CD14-positive monocyte (primary cell): ENCODE measurements at regions not wholly inside any gene's neighbourhood (a gene's known extent, or its start where the extent isn't known, plus 50 kb on each side); places are given as distances from the start of the nearest gene placed in this dataset.

ENCODE experiments used
- DNase-seq, 3 donors: peaks; one replicate each; pipeline ENCODE4 v3.0.0-alpha.2; 2011 to 2022
- H2AFZ ChIP-seq: 2 replicates; pipeline ENCODE4 v1.6.0; 2012; ENCODE audit warnings: mild to moderate bottlenecking, low read depth, low read length, inconsistent platforms; ENCODE audit not compliant: insufficient read depth, poor library complexity, severe bottlenecking
- H3K27ac ChIP-seq, 2 donors: 1 replicate in 1 of 2; 2 replicates in 1 of 2; pipeline ENCODE4 v1.5.1; 2012 to 2013; ENCODE audit warnings: low read length in 2 of 2, control low read depth in 1 of 2, inconsistent platforms in 1 of 2, low read depth in 1 of 2, mild to moderate bottlenecking in 1 of 2
- H3K27me3 ChIP-seq, 2 donors: one replicate each; pipeline versions ENCODE4 v1.6.0 to v1.6.1; 2011 to 2013; ENCODE audit warnings: low read length in 2 of 2; ENCODE audit not compliant: control insufficient read depth in 2 of 2, insufficient read depth in 2 of 2
- H3K36me3 ChIP-seq, 2 donors: replicated peaks in 1 of 2; 1 replicate in 1 of 2; 2 replicates in 1 of 2; pipeline versions ENCODE4 v1.5.1 to v1.6.1; 2012 to 2013; ENCODE audit warnings: low read length in 2 of 2, control low read depth in 1 of 2, inconsistent platforms in 1 of 2, mild to moderate bottlenecking in 1 of 2; ENCODE audit not compliant: insufficient read depth in 2 of 2, control insufficient read depth in 1 of 2
- H3K4me1 ChIP-seq, 2 donors: 1 replicate in 1 of 2; 2 replicates in 1 of 2; pipeline versions ENCODE4 v1.5.1 to v1.6.1; 2012 to 2013; ENCODE audit warnings: low read length in 2 of 2, control low read depth in 1 of 2, inconsistent platforms in 1 of 2, mild to moderate bottlenecking in 1 of 2, moderate library complexity in 1 of 2; ENCODE audit not compliant: insufficient read depth in 2 of 2, control insufficient read depth in 1 of 2
- H3K4me2 ChIP-seq: replicated peaks from 2 replicates; pipeline ENCODE3; 2012; ENCODE audit warnings: low read length, moderate library complexity, mild to moderate bottlenecking; ENCODE audit not compliant: poor library complexity, severe bottlenecking; ENCODE audit errors: extremely low read depth
- H3K4me3 ChIP-seq, 3 experiments: fragments of 200-600 bp in 1 of 3; sonication (generic) in 1 of 3; replicated peaks in 1 of 3; 1 replicate in 2 of 3; 2 replicates in 1 of 3; pipeline ENCODE4 v1.5.1; 2011 to 2013; ENCODE audit warnings: low read length in 3 of 3, mild to moderate bottlenecking in 3 of 3, control low read depth in 2 of 3, low read depth in 2 of 3, inconsistent platforms in 1 of 3, moderate library complexity in 1 of 3
- H3K79me2 ChIP-seq: 2 replicates; pipeline ENCODE4 v1.6.0; 2012; ENCODE audit warnings: mild to moderate bottlenecking, control low read depth, inconsistent platforms, low read length, moderate library complexity; ENCODE audit not compliant: insufficient read depth
- H3K9ac ChIP-seq: 2 replicates; pipeline ENCODE4 v1.6.0; 2017; ENCODE audit warnings: low read length, mild to moderate bottlenecking; ENCODE audit not compliant: insufficient read depth, poor library complexity, severe bottlenecking
- H3K9me3 ChIP-seq, 2 donors: replicated peaks in 1 of 2; 1 replicate in 1 of 2; 2 replicates in 1 of 2; pipeline versions ENCODE4 v1.5.1 to v1.6.1; 2012 to 2013; ENCODE audit warnings: low read length in 2 of 2, control low read depth in 1 of 2; ENCODE audit not compliant: control insufficient read depth in 1 of 2, insufficient read depth in 1 of 2
- H4K20me1 ChIP-seq: 2 replicates; pipeline ENCODE4 v1.6.0; 2012; ENCODE audit warnings: mild to moderate bottlenecking, low read length, control low read depth, moderate library complexity; ENCODE audit not compliant: insufficient read depth
- H3K27ac Mint-ChIP-seq, 7 donors: one replicate each; pipeline ENCODE4 v1.8.0; 2020; ENCODE audit warnings: mild to moderate bottlenecking in 7 of 7, mixed read lengths in 7 of 7, moderate library complexity in 6 of 7, inconsistent platforms in 2 of 7
- H3K27me3 Mint-ChIP-seq, 3 donors: one replicate each; pipeline ENCODE4 v1.8.0; 2021 to 2022; ENCODE audit warnings: low read depth in 3 of 3, mild to moderate bottlenecking in 3 of 3, mixed read lengths in 3 of 3, moderate library complexity in 3 of 3, inconsistent platforms in 1 of 3
- H3K36me3 Mint-ChIP-seq, 2 donors: one replicate each; pipeline ENCODE4 v1.8.0; 2020; ENCODE audit warnings: mixed read lengths in 2 of 2, inconsistent platforms in 1 of 2, mild to moderate bottlenecking in 1 of 2
- H3K4me1 Mint-ChIP-seq: one replicate; pipeline ENCODE4 v1.8.0; 2020; ENCODE audit warnings: mild to moderate bottlenecking, mixed read lengths
- H3K4me3 Mint-ChIP-seq, 2 donors: one replicate each; pipeline ENCODE4 v1.8.0; 2020; ENCODE audit warnings: mild to moderate bottlenecking in 2 of 2, mixed read lengths in 2 of 2, moderate library complexity in 1 of 2
- H3K9me3 Mint-ChIP-seq, 7 donors: one replicate each; pipeline ENCODE4 v1.8.0; 2020 to 2022; ENCODE audit warnings: mixed read lengths in 7 of 7, mild to moderate bottlenecking in 6 of 7, moderate library complexity in 6 of 7, inconsistent platforms in 2 of 7
- WGBS: methylation state at CpG from one replicate; pipeline ENCODE4 v1.1.5; 2013; ENCODE audit warnings: missing lambda C conversion rate; ENCODE audit not compliant: insufficient coverage; 5-methylcytosine and 5-hydroxymethylcytosine counted together
- intact Hi-C, 2 donors: fragments of 100-400 bp; cut with micrococcal nuclease; formaldehyde crosslinking; loops; one replicate each; pipeline versions ENCODE4 v1.15.0 to v1.15.1; 2023
- TF ChIP-seq, protein P1 (sequence below): fragments of 200-600 bp; IDR thresholded peaks from one replicate; pipeline ENCODE4 v1.8.0; 2022; ENCODE audit warnings: antibody characterized with exemption, mild to moderate bottlenecking

DNA sequence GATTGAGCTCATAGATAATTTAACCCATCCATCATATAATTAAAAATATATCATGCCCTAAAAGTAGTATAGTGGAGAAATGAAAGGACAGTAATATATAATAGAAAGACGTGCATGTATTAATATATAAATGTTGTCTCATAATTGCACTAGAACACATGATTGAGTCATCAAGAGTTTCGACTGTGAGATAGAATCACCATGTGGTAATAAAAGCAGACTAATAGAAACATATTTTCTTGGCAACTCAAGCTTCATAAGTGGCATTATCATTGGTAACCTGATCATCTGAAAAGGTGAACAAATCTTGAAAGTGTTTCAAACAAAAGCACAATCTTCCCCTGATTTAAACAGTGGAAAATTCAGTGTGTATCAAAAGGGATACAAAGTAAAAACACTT is 188.8 kb downstream of the CYRIA start:
- no peaks in the 10 kb centered on the region for H3K4me1 ChIP-seq
- H3K27ac ChIP-seq = no peak overlapping the region
- intact Hi-C loops = no loop called here
- H3K27me3 Mint-ChIP-seq = peaks cover 1 to 3% (median 3%) of the 10 kb centered on the region in 3 donors
- H3K9me3 Mint-ChIP-seq = no peaks in the 10 kb centered on the region
- no peak overlapping the region for H3K4me3 ChIP-seq
- H3K36me3 Mint-ChIP-seq = no peaks in the 10 kb centered on the region
- WGBS = no CpG with 5 or more reads among the region's 2 CpGs
- H3K9me3 ChIP-seq = no peaks in the 10 kb centered on the region
- H2AFZ ChIP-seq = no peak overlapping the region
- H3K9ac ChIP-seq = no peak overlapping the region
- TF ChIP-seq, protein P1, sequence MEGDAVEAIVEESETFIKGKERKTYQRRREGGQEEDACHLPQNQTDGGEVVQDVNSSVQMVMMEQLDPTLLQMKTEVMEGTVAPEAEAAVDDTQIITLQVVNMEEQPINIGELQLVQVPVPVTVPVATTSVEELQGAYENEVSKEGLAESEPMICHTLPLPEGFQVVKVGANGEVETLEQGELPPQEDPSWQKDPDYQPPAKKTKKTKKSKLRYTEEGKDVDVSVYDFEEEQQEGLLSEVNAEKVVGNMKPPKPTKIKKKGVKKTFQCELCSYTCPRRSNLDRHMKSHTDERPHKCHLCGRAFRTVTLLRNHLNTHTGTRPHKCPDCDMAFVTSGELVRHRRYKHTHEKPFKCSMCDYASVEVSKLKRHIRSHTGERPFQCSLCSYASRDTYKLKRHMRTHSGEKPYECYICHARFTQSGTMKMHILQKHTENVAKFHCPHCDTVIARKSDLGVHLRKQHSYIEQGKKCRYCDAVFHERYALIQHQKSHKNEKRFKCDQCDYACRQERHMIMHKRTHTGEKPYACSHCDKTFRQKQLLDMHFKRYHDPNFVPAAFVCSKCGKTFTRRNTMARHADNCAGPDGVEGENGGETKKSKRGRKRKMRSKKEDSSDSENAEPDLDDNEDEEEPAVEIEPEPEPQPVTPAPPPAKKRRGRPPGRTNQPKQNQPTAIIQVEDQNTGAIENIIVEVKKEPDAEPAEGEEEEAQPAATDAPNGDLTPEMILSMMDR = no peak
- H3K4me1 Mint-ChIP-seq = no peaks in the 10 kb centered on the region
- H3K4me2 ChIP-seq = no peak overlapping the region
- no peaks in the 10 kb centered on the region for H3K36me3 ChIP-seq
- no peak overlapping the region for H3K27ac Mint-ChIP-seq
- no peak for DNase-seq
- no peaks in the 10 kb centered on the region for H4K20me1 ChIP-seq
- H3K27me3 ChIP-seq = no peaks in the 10 kb centered on the region
- H3K4me3 Mint-ChIP-seq = no peak overlapping the region
- H3K79me2 ChIP-seq = no peaks in the 10 kb centered on the region

DNA sequence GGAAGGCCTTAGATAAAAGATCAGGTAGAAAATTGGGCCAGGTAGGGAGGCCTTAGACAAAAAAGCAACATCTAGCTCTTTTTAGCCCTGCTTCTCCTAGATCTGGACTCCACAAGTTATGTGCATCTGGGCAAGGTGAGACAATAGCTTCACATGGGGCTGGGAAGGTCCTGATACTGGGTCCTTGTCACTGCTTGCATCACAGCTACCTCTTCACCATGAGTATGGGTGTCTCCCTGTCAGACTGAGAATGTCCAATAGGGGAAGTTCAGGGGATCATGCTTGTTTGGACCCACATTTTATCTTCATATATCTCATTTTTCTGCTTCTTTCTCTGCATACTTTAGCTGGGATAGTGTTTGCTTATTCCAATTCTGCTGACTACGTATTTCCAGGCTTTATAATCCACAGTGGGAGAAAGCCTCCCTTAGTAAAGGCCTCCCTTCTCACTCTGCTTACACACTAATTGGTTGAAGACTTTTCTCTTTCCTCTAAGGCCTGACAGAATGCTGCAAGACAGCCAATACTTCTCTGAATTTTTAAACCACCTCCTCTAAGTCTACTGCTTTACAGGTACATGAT is 189.6 kb downstream of the CYRIA start:
- H3K4me1 Mint-ChIP-seq = no peaks in the 10 kb centered on the region
- Histone ChIP-seq H3K9ac (no peak overlapping the region), H3K4me2 (no peak overlapping the region), H3K36me3 (no peaks in the 10 kb centered on the region), H4K20me1 (no peaks in the 10 kb centered on the region), H3K9me3 (no peaks in the 10 kb centered on the region), H2AFZ (no peak overlapping the region), H3K27me3 (no peaks in the 10 kb centered on the region), H3K4me3 (no peak overlapping the region), H3K4me1 (no peaks in the 10 kb centered on the region), H3K27ac (no peak overlapping the region), H3K79me2 (no peaks in the 10 kb centered on the region)
- H3K9me3 Mint-ChIP-seq = no peaks in the 10 kb centered on the region
- no peaks in the 10 kb centered on the region for H3K36me3 Mint-ChIP-seq
- peak overlapping the region in 1 of 7 donors; percentile 66 for H3K27ac Mint-ChIP-seq
- peaks cover 1 to 3% (median 3%) of the 10 kb centered on the region in 3 donors for H3K27me3 Mint-ChIP-seq
- H3K4me3 Mint-ChIP-seq = no peak overlapping the region
- TF ChIP-seq, protein P1 = no peak
- DNase-seq = no peak
- WGBS = 80% methylated on average over 1 of the region's 1 CpG
- intact Hi-C loops = no loop called here
